HG03460 (cell line): ENCODE measurements at regions not wholly inside any gene's neighbourhood (a gene's known extent, or its start where the extent isn't known, plus 50 kb on each side); places are given as distances from the start of the nearest gene placed in this dataset.

Experiments
- ATAC-seq: cut with Tn5 transposase; IDR thresholded peaks from one replicate; pipeline ENCODE4 v1.9.1; 2021; ENCODE audit not compliant: unreplicated experiment

DNA sequence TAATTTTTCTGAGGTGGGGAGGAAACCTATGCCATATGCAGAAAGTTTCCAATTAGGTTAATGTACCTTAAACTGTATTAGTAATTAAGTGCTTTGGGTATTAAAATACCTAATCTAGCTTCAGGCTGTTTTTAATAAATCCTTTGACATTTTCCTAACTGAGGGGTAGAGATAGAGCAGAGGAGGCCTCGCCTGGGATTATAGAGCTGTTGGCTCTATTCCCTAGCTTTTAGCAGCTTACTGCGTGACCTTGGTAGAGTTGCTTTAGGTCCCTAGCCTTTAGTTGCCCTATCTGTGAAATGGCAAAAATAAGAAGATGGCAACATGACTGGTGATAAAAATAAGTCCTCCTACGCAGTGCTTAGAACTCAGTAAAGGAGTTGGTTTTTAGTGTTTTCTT is 621.0 kb downstream of the LMO4 start:
- ATAC-seq, result no peak

GRCh38 chr1:87950369-87950768 is 621.7 kb downstream of the LMO4 start:
- ATAC-seq, result no peak

- no peak for ATAC-seq
Measured at GRCh38 chr1:87951409-87951808, 622.7 kb downstream of the LMO4 start.

DNA sequence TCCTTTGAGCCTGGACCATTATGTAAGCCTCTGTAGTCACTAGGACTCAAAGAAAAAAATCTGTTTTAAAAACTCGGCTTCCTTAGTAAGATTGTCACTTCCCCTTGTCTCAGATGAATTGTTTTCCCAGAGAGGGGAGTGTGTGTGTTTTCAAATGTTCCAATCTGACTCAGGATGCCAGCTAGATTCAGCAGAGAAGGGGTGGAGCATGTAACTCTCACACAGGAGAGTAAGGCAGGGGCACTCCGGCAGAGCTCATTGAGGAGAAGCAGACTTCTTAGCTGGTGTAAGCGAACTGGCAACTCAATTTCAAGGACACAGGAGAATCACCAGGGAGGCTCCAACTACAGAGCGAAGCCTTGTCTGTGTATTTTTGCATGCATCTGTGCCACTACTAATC is 623.2 kb downstream of the LMO4 start:
- no peak for ATAC-seq

DNA sequence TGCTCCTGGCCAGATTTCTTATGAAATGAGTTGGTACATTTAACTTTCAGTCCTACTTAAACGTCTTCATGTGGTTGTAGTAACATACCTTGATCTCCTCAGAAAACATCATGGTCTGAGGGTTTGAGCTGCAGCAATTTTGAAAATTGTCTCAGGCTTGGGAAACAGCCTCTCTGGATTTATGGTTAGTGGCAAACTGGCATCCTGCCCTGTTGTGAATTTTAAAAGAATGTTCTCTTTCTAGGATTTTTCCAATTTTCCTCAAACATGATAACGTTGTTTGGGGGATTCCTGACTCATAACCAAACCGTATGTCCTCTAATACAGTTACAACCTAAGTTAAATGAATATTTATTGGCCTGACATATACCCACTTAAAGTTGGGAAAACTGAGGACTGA is 624.4 kb downstream of the LMO4 start:
- no peak for ATAC-seq

DNA sequence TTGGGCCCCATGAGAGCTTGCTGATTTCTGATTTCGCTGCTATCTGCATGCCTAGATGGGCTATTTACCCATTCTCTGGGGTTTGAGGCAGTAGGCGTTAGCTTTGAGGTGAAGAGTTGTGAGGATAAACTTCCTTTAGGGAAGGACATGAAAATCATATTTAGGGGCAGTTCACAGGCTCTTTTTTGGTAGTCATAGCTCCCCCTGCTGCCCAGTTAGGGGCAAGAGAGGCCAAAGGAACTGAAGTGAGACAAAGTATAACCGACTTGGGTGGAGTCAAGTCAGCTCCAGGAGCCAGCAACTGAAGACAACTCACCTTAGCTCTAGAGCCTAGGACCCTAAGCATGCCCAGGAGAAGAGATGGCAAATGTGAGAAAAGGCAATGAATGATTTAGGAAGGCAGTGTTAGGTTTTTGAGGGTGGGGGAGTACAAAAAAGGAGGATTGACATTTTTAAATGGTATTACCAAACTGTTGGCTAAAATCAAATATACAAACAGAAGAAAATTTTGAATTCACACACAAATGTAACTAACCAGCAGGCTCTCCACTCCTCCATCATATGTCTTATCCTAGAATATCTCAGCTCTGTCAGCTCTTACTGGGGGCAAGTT is 625.2 kb downstream of the LMO4 start:
- peak; percentile 89 for ATAC-seq

DNA sequence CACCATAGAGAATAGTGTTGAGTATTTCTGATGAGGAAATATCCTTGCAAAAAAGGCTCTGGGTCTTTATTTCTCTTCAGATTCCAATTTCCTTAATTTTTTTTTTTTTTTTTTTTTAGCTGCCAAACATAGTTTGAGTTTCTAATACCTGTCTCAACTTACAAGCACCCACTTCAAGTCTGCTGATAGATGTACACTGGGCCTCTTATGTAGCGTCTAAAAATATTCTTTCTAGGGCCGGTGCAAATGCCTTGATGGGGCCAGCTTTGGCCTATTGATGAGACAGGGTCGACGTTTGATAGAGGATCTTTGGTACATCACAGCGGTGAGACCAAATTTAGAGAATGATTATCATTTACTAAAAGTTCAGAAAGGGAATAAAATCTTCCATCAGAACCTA is 626.4 kb downstream of the LMO4 start:
- no peak for ATAC-seq

- no peak for ATAC-seq
Measured at GRCh38 chr1:87956072-87956471, 627.4 kb downstream of the LMO4 start.

GRCh38 chr1:87956750-87957149 is 628.1 kb downstream of the LMO4 start:
- ATAC-seq, result no peak

- no peak for ATAC-seq
Measured at GRCh38 chr1:87957331-87957730, 628.7 kb downstream of the LMO4 start.

DNA sequence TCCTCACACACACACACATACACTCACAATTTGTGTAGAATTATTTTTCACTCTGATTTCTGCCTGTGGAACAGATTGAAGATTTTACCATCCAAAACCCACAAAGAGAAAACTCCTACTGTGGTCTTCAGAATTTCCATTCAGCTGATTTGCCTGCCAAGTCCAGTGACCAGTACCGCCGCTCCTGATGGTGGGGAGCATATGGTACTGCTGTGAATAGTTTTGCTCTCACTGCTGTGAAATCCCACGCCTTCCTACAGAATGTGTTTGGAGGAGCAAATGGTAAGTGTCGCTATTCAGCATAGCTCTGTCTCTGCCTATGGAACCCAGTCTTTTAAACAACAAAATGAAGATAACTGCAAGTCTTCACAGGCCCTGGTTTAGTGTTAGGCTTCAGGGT is 629.5 kb downstream of the LMO4 start:
- ATAC-seq, result no peak

DNA sequence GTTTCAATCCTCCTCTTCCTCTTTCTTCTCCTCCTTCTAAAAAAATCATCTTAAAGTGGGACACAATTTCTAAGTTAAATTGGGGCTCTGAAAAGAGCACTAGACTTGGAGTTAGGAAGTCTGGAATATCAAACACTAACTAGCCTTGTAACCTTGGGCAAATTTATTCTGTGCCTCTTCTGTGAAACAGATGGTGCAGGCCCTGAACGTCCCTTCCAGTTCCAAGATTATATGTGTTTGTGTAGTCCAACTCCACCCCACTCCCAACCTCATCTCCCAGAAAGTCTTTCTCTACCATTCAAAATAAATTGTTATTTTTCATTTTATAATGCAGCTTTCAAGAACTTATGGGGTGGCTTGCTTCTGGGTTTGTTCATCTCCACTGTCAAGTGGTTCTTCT is 630.0 kb downstream of the LMO4 start:
- ATAC-seq, result no peak

DNA sequence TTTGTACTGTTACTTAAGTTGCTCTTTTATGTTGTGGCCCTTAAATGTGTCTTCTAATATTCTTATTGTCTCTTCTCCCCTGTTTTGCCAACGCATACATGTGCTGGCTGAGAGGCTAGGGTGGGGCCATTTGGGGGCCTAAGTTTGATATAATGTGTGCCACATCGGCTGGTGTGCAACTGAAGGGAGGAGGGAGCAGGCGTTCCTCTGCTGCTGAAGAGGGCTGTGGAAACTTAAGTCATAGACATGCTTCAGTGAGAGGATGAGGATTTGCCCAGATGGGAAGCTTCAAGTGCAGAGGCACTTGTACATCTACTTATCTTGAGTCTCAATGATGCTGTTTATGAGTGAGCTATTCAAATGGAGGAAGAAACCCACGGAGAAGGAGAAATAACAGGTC is 630.6 kb downstream of the LMO4 start:
- no peak for ATAC-seq

DNA sequence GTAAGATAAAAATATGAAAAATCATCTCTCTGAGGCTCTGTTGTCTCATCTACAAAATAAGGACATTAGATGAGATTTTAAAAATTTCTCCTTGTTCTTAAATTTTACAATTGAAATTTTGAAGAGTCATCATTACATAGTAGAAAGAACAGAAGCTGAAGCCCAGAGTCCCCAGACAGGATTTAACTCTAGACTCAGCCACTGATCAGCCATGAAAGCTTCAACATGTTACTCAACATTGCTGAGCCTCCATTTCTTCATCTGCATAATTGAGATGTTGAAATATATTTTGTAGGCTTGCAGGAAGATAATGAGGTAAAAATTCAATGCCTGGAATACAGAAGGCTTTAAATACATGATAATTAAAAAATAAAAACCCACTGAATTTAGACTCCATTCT is 633.3 kb downstream of the LMO4 start:
- no peak for ATAC-seq

DNA sequence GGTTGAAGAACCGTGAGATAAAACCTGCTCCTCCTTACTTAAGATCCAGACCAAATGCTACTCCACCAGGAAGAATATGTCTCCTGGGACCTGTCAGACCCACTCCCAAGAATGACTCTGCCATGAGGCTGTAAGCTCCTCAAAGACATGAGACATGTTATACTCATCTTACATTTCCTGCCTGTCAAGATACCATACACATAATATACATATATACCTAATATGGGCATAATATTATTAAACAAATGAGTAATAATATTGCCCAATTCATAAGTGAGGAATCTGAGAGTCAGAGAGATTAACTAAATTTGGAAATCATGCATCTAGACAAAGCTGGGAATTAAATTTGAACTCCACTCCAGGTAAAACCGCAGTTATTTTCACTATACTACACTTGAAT is 634.9 kb downstream of the LMO4 start:
- ATAC-seq, result no peak

GRCh38 chr1:87965193-87965592 is 636.5 kb downstream of the LMO4 start:
- no peak for ATAC-seq

GRCh38 chr1:87968197-87968955 is 639.7 kb downstream of the LMO4 start:
- ATAC-seq, result no peak

GRCh38 chr1:87969040-87969439 is 640.4 kb downstream of the LMO4 start:
- no peak for ATAC-seq

DNA sequence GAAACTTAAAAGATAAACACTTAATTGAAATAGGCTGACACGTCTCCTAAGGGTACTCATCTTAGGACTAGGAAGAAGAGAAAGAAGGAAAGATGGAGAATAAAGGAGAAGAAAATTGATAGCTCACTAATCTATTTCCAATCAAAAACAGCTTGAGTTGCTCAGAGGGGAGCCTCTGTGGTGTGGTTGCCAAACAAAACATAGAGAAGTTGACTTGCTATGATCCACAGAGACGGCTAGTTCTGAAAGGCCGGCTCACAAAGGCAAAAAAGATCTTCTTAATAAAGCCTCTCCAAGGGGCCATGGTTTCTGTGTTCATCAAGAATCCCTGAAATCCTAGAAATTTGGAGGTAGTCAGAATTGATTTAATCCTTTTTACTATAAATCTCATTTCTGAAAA is 644.1 kb downstream of the LMO4 start:
- ATAC-seq, result no peak

GRCh38 chr1:87973896-87974295 is 645.2 kb downstream of the LMO4 start:
- no peak for ATAC-seq

- no peak for ATAC-seq
Measured at GRCh38 chr1:87976316-87976715, 647.6 kb downstream of the LMO4 start.

DNA sequence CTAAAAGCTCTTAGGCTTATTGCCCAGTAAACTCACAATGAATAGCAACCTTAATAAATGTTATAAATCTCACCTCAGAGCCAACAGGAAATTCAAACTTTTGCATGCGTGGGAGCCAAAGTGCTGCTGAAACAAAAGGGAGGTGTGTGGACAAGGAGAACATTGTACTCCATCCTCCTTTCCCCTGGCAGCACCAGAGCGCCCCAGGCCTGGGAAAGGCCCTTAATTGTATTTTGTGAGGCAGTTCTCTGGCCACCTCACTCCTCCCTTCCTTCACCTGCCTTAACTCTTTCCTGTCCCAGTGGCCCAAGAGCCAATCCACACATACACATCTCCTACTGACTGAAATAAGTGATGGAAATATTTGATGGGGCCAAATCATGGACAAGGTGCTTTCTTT is 648.5 kb downstream of the LMO4 start:
- no peak for ATAC-seq

GRCh38 chr1:87979079-87979478 is 650.4 kb downstream of the LMO4 start:
- no peak for ATAC-seq
